HG02943 (cell line): ENCODE measurements at regions not wholly inside any gene's neighbourhood (a gene's known extent, or its start where the extent isn't known, plus 50 kb on each side); places are given as distances from the start of the nearest gene placed in this dataset.
A peak's percentile ranks its signal among the peaks of the same experiment; 100 is the strongest.

Experiments used
- ATAC-seq: cut with Tn5 transposase; IDR thresholded peaks from one replicate; pipeline ENCODE4 v1.9.1; 2021; ENCODE audit warnings: mild to moderate bottlenecking, low read depth, moderate library complexity; ENCODE audit not compliant: unreplicated experiment

- no peak for ATAC-seq
Measured at GRCh38 chr9:71590362-71590761, 178.0 kb downstream of the CEMIP2 start.

DNA sequence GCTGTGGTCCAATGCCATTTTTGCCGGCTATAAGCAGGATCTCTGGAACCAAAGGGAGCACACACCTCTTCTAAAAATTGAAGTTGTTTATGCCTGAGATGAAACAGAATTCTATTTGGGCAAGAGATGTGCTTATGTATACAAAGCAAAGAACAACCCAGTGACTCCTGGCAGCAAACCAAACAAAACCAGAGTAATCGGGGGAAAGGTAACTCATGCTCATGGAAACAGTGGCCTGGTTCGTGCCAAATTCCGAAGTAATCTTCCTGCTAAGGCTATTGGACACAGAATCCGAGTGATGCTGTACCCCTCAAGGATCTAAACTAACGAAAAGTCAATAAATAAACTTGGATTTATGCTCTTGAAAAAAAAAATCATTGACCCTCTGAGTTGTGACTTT lies 178.7 kb downstream of the CEMIP2 start:
- ATAC-seq: no peak

DNA sequence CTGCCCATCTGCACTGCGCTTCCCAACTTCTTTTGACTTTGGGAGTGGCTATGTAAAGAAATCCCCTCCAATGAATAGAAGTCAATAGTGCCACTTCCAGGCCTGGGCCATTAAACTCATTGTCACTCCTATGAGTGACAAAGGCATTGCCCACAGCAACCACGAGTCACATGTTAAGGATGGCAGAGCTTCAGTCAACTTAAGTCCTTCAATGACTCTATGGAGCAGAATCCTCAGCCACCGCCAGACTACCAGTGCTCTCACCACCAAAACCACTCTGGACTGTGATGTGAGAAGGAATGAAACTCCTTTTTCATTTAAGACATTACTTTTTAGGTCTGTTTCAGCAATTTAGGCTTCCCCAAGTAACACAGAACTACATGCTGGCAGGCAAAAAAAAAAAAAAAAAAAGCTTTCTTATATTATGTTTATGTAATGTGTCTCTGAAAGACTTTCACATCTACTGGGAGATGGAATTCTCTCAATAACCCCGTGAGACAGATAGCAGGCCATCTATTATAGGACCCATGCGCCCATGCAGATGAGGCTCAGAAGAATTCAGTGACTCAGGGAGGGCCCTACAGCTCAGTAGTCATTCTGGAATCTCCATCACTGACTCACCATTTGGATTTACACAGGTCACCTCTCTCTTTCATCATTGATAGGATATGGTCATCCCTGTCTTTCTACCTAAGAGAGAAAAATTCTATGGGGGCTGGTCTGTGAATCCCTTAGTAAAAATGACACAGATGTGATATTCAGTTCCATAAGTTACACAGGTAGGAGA lies 180.5 kb downstream of the CEMIP2 start:
- ATAC-seq: no peak

- no peak for ATAC-seq
Measured at GRCh38 chr9:71583792-71584191, 184.5 kb downstream of the CEMIP2 start.

- ATAC-seq: no peak
Measured at GRCh38 chr9:71582347-71582746, 186.0 kb downstream of the CEMIP2 start.

GRCh38 chr9:71581101-71581500 lies 187.2 kb downstream of the CEMIP2 start:
- no peak for ATAC-seq

- ATAC-seq: no peak
Measured at GRCh38 chr9:71571186-71571585, 197.1 kb downstream of the CEMIP2 start.

- ATAC-seq: no peak
Measured at GRCh38 chr9:71567890-71568289, 200.4 kb downstream of the CEMIP2 start.

- ATAC-seq: no peak
Measured at GRCh38 chr9:71562140-71562539, 206.2 kb downstream of the CEMIP2 start.

GRCh38 chr9:71557310-71557709 lies 211.0 kb downstream of the CEMIP2 start:
- ATAC-seq: no peak

- no peak for ATAC-seq
Measured at GRCh38 chr9:71552480-71552879, 215.8 kb downstream of the CEMIP2 start.

- peak; percentile 92 for ATAC-seq
Measured at GRCh38 chr9:71549023-71549422, 219.3 kb downstream of the CEMIP2 start.

GRCh38 chr9:71544464-71544863 lies 223.8 kb downstream of the CEMIP2 start:
- ATAC-seq: no peak

- no peak for ATAC-seq
Measured at GRCh38 chr9:71541436-71541835, 226.9 kb downstream of the CEMIP2 start.

DNA sequence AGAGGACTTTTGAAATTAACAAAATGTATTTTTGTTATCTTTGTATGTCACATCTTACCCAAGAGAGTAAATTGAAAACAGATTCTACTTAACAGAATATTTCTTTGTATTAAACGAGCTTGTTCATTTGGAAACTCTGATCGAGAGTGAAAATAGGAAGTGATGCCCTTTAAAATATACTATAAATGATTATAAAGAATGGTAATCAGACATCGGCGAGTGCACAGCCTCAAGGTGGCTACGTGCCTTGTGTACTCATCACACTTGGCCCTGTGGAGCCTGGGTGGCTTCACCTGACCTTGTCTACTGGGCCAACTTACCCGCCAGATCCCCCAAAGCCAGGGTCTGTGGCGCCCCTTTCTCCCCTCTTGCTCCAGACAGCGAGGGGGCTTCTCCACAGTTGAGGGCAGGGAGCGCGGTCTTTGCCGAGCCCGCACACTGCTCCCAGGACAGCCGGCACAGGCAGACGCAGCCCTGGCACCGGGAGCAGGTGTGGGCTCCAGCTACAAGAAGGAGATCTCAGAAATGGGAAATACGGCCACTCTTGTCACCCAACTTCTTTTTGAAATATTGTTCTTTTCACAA lies 243.2 kb downstream of the CEMIP2 start:
- no peak for ATAC-seq

DNA sequence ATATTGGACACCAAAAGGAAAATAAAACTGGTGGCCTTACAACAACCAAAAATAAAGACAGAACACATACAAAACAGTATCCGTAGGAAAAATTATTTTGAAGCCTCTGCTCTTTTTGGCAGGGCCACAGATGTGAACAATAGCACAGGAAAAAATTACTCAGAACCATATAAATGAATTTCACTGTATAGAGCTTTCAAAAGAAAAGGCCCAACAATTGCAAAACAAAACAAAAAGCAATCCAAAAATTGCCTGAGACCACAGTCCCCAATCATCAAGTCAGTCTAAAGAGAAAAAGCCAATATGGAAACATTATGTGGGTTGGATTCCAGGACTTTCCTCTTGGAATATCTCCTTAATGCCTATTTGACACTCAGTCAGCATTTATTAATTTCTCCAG lies 243.8 kb downstream of the CEMIP2 start:
- no peak for ATAC-seq

- ATAC-seq: no peak
Measured at GRCh38 chr9:71521132-71521531, 247.2 kb downstream of the CEMIP2 start.

- no peak for ATAC-seq
Measured at GRCh38 chr9:71519098-71519696, 249.1 kb downstream of the CEMIP2 start.

- no peak for ATAC-seq
Measured at GRCh38 chr9:71518045-71518827, 250.1 kb downstream of the CEMIP2 start.

GRCh38 chr9:71515626-71516025 lies 252.7 kb downstream of the CEMIP2 start:
- no peak for ATAC-seq

DNA sequence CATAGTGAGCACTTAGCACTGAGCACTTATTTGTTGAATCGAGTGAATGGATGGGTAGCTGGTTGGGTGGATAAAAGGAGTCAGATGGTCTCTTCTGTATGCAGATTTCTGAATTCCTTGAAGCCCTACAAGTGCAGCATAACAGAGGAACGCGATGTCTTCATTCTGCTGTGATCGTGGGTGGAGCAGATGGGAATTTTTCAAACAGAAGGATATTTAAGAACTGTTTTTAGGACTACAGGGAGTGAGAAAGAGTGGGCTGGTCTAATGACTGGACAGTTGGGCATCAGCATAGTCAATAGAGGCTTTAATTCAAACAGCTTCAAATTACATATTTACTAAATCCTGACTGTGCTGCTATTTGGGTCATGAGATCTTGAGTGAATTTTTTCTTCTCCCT lies 253.2 kb downstream of the CEMIP2 start:
- no peak for ATAC-seq
